ENCODE measurements at regions not wholly inside any gene's neighbourhood (a gene's known extent, or its start where the extent isn't known, plus 50 kb on each side); places are given as distances from the start of the nearest gene placed in this dataset.

GRCh38 chr10:111990734-111991133 is 192.8 kb downstream of the GPAM start:
- TF ChIP-seq, protein P1, sequence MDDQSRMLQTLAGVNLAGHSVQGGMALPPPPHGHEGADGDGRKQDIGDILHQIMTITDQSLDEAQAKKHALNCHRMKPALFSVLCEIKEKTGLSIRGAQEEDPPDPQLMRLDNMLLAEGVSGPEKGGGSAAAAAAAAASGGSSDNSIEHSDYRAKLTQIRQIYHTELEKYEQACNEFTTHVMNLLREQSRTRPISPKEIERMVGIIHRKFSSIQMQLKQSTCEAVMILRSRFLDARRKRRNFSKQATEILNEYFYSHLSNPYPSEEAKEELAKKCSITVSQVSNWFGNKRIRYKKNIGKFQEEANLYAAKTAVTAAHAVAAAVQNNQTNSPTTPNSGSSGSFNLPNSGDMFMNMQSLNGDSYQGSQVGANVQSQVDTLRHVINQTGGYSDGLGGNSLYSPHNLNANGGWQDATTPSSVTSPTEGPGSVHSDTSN (IDR thresholded peaks at IDR 0.05) = no peak
- TF ChIP-seq, protein P2, sequence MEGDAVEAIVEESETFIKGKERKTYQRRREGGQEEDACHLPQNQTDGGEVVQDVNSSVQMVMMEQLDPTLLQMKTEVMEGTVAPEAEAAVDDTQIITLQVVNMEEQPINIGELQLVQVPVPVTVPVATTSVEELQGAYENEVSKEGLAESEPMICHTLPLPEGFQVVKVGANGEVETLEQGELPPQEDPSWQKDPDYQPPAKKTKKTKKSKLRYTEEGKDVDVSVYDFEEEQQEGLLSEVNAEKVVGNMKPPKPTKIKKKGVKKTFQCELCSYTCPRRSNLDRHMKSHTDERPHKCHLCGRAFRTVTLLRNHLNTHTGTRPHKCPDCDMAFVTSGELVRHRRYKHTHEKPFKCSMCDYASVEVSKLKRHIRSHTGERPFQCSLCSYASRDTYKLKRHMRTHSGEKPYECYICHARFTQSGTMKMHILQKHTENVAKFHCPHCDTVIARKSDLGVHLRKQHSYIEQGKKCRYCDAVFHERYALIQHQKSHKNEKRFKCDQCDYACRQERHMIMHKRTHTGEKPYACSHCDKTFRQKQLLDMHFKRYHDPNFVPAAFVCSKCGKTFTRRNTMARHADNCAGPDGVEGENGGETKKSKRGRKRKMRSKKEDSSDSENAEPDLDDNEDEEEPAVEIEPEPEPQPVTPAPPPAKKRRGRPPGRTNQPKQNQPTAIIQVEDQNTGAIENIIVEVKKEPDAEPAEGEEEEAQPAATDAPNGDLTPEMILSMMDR (IDR thresholded peaks at IDR 0.05) = no peak
- TF ChIP-seq CHD2 (IDR thresholded peaks at IDR 0.05; ENCODE audit: low read length, partially characterized antibody) (no peak), BHLHE40 (IDR thresholded peaks at IDR 0.05; ENCODE audit: low read depth, low read length) (no peak), POLR2A (IDR thresholded peaks at IDR 0.05; ENCODE audit: low read length) (no peak)
